Bronchial epithelial cell (primary cell): ENCODE measurements at regions not wholly inside any gene's neighbourhood (a gene's known extent, or its start where the extent isn't known, plus 50 kb on each side); places are given as distances from the start of the nearest gene placed in this dataset.
A peak's percentile ranks its signal among the peaks of the same experiment; 100 is the strongest.

Experiments
- DNase-seq: peaks from one replicate; pipeline ENCODE4 v3.0.0-alpha.2; 2010; ENCODE audit warnings: low read depth
- FAIRE-seq: peaks from 2 replicates; lab custom pipeline; 2011; peaks lifted over from hg19 to GRCh38; lab: Jason Lieb, UNC
- H3K27me3 ChIP-seq: 2 replicates; pipeline ENCODE4 v1.5.1; 2011; ENCODE audit warnings: low read length; ENCODE audit not compliant: control insufficient read depth, insufficient read depth
- H3K36me3 ChIP-seq: 2 replicates; pipeline ENCODE4 v1.5.1; 2011; ENCODE audit warnings: low read length; ENCODE audit not compliant: control insufficient read depth, insufficient read depth
- H3K4me3 ChIP-seq: 2 replicates; pipeline ENCODE4 v1.5.1; 2011; ENCODE audit warnings: mild to moderate bottlenecking, low read depth, low read length, control low read depth
- CTCF ChIP-seq: IDR thresholded peaks from 2 replicates; pipeline ENCODE4 v1.5.1; 2011; ENCODE audit warnings: mild to moderate bottlenecking, moderate library complexity, low read length, control low read depth, inconsistent platforms; ENCODE audit not compliant: insufficient read depth, severe bottlenecking

DNA sequence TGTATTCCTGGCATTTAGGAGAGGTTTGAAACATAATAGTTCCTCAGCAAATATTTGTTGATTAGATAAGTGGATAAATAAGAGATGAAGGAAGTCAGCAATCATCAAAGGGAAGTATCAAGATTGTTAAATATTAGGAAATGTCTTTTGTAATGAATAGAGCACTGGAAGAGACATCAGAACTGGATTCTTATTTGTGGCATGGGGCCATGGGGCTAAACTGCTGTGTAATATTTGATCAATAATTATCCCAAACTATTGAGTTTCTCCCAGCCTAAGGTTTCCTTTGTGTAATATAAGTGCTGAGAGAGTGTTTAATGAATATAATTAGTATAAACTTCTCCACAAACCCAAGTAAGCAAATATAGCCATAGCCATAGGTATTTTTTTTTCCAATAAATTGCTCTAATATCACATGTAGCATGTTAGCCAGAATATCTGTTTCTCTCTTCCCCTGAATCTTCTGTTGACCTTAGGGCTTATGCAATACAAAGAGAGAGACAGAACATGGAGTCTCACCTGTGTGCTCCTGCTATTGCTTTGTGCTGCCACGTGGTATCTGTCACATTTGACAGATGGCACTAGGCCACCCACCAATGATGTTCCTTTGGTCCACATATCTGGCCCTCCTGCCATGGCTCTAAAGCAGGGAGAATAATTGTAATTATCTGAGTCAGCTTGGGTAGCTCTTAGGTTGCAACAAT, 658.7 kb downstream of the SOX5 start:
- no peaks in the 10 kb centered on the region for H3K27me3 ChIP-seq
- FAIRE-seq, result no peak
- no peak for DNase-seq
- no peak overlapping the region for H3K4me3 ChIP-seq
- no peak for TF ChIP-seq CTCF
- H3K36me3 ChIP-seq, result no peaks in the 10 kb centered on the region

DNA sequence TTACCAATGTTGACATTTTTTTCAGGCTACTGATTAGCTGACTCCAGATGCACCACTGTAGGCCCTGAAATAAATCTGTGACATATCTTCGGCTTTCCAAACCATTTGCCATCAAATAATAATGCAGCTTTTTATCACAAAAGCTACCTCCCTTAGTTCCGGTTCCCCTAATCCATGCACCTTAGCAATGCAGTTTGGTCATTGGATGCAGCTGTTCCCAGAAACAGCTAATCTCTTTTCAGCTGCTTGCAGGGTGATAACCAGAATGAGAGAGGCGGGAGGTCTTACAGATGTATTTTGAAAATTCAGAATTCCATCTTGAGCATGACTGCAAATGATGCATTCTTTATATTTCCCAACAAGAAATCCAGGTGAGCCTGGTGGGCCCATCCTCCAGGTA, 646.2 kb downstream of the SOX5 start:
- FAIRE-seq (no peak), DNase-seq (no peak)
- Histone ChIP-seq H3K4me3 (no peak overlapping the region), H3K27me3 (no peaks in the 10 kb centered on the region), H3K36me3 (no peaks in the 10 kb centered on the region)
- no peak for TF ChIP-seq CTCF

- H3K27me3 ChIP-seq, result no peaks in the 10 kb centered on the region
- H3K4me3 ChIP-seq, result no peak overlapping the region
- FAIRE-seq (peak; percentile 50), DNase-seq (no peak)
- no peaks in the 10 kb centered on the region for H3K36me3 ChIP-seq
- TF ChIP-seq CTCF, result no peak
These were observed 645.6 kb downstream of the SOX5 start for GRCh38 chr12:23303821-23304220.

DNA sequence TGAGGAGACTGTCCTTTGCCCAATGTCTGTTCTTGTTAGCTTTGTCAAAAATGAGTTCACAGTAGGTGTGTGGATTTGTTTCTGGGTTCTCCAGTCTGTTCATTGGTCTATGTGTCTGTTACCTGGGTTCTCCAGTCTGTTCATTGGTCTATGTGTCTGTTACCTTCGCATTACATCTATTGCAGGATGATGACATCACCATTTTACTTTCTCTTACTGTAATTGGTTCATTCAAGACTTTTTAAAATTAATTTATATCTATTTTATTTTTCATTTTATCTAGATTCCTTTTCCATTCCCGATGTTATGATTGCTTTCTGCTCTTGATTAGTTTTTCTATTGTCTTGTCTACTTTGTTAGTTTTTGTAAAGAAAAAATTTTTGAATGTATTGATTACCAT, 615.5 kb downstream of the SOX5 start:
- DNase-seq, result no peak
- Histone ChIP-seq H3K4me3 (no peak overlapping the region), H3K27me3 (no peaks in the 10 kb centered on the region), H3K36me3 (no peaks in the 10 kb centered on the region)
- FAIRE-seq, result no peak
- TF ChIP-seq CTCF, result no peak

DNA sequence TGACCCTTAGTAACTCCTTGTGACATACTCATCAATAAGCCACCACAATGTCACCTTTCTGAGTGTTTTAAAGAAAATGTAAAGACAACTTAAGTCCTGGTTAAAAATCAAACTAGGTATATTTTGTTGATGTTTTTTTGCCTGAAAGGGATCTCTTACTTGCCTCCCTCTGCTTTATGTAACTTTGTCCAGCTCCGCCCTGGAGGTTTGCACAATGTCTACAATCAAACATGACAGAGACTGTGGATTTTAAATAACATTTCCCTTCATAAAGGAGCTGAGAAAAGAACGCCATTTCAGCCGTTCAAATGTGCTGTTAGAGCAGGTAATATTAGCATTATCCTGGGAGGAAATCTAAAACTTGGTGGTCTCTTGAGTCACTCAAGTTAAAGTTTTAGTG, 613.9 kb downstream of the SOX5 start:
- FAIRE-seq (no peak), DNase-seq (no peak)
- TF ChIP-seq CTCF, result no peak
- Histone ChIP-seq H3K4me3 (no peak overlapping the region), H3K36me3 (no peaks in the 10 kb centered on the region), H3K27me3 (no peaks in the 10 kb centered on the region)

- H3K4me3 ChIP-seq, result no peak overlapping the region
- no peak for TF ChIP-seq CTCF
- no peak for DNase-seq
- no peak for FAIRE-seq
- no peaks in the 10 kb centered on the region for H3K36me3 ChIP-seq
- no peaks in the 10 kb centered on the region for H3K27me3 ChIP-seq
These were observed 612.3 kb downstream of the SOX5 start for GRCh38 chr12:23337213-23337612.
